Left renal pelvis (tissue), 4 donors: ENCODE measurements at regions not wholly inside any gene's neighbourhood (a gene's known extent, or its start where the extent isn't known, plus 50 kb on each side); places are given as distances from the start of the nearest gene placed in this dataset.

ENCODE experiments used
- DNase-seq, 4 donors: peaks; one replicate each; pipeline ENCODE4 v3.0.0-alpha.2; 2013; ENCODE audit warnings: low read depth in 4 of 4, low spot score in 3 of 4

DNA sequence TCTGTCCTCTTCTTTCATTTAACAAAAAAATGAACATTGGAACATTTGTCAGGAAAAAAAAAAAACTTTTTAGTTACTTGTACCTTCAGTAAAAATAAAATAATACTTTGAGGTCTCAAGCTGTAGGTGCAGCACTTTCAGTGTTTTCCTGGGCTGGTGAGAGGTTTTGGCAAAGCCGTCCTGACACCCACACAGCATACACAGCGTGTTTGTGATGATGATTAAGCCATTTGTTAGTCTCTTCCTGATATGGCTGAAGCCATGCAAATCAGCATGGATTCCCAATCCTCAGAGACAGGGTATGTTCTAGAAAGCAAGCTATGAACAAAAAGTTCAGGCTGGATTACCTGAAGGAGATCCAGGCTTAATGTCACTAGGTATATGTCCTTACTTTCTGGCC is 236.8 kb downstream of the ZNF516 start:
- no peak for DNase-seq

DNA sequence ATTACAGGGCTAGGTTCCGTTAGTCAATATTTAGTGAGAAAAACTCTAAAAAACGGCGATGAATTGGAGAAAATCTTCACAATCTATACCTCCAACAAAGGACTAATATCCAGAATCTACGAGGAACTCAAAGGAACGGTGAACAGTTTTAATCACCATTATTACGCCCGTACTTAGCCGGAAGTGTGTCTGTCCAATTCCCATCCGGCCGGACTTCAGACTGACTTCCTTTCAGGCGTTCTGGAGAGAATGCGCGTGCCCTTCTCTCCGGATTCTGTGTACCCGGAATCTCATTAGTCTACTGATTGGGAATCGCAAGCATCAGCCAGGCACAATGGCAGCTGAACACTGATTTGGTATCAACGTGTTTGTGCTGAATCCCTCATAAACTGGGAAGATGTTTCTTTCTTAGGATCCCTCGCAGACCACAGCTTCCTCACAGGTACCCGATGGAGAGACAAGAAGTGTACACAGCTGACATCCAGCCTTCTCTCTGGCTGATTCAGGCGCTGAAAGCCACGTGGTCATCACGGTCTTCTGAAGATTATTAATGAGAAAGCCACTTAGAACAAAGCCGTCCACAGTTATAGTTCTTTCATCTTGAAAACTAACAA is 239.9 kb downstream of the ZNF516 start:
- DNase-seq = no peak

DNA sequence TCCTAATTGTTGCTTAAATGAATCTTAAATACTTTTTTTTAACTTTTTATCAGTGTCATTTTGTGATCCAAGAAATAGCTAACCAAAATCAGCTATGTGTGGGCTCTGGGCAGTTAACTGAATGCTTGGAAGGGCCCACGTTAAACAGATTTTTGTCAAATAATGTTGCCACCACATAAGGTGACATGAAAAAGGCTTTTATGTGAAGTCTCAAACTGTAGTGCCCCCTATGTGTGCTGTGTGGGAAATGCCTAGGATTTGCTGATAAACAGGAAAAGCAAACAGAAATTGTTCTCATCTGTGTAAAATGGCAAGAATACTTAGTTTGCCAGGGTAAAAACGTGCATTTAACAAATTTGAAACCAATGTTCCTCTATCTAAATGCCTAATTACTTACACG is 242.2 kb downstream of the ZNF516 start:
- DNase-seq = no peak

DNA sequence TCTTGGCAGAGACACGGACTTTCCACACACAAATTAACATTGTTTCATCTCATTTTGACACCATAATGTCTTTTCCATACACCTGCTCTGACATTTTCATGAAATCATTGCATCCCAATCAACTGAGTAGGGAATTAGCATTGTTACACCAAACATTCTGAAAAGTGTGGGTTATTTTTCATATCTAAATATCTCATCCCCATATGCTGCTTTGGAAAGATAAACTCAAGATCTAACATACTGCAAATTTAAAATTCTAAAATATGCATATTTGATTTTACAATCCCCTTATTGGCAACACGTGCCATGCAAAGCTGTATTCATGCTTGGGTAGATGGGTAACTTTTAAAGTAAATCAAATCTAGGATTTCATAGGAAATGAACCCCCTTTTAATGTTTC is 242.9 kb downstream of the ZNF516 start:
- DNase-seq = no peak

DNA sequence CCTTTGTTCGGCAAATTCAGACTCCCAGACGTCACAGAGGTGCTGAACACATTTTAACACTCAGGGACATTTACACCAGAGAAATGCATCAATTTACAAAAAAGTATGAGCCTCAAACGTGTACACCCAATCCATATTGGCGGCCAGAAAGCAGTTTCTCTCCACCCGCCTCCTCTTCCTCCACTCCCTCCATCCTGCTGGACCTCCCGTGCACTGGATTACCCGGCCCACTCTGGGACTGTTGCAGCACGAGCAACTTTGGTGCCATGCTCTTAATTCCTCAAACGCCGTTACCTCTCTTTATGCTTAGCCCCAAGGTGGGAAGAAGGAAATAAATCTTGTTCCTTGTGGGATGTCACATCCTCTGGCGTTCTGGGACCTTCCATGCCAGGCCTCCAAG is 243.4 kb downstream of the ZNF516 start:
- DNase-seq = no peak

DNA sequence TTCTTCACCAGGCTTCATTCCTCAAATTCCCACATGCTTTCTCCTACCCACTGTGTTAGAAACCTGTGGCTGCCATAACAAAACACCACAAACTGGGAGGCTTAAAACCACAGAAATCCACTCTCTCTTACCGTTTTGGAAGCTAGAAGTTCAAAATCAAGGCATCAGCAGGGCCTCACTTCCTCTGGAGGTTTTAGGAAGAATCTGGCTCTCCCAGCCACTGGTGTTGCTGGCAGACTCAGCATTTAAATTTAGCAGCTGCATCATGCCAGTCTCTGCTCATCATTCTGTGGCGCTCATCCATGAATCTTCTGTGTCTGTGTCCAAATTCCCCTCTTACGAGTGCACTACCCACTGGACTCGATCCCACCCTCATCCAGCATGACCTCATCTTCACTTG is 248.5 kb downstream of the ZNF516 start:
- DNase-seq = no peak

DNA sequence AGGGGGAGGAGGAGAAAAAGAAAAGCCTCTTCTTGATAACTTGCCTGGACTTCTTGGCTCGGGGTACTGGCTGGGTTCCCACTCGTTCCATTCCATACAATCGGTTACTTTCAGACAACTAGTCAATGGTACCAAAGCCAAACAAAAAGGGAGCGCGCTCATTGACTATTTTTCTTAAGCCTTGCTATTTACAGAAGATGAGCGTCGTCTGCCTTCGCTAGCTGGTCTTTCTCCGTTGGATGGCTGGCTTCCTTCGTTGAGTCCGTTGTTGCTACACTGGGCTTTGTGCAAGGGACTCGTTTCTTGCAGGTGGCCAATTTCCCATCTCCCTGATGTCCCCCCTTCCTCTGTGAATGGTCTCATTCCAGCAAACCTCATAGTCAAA is 260.4 kb downstream of the ZNF516 start:
- DNase-seq = no peak

DNA sequence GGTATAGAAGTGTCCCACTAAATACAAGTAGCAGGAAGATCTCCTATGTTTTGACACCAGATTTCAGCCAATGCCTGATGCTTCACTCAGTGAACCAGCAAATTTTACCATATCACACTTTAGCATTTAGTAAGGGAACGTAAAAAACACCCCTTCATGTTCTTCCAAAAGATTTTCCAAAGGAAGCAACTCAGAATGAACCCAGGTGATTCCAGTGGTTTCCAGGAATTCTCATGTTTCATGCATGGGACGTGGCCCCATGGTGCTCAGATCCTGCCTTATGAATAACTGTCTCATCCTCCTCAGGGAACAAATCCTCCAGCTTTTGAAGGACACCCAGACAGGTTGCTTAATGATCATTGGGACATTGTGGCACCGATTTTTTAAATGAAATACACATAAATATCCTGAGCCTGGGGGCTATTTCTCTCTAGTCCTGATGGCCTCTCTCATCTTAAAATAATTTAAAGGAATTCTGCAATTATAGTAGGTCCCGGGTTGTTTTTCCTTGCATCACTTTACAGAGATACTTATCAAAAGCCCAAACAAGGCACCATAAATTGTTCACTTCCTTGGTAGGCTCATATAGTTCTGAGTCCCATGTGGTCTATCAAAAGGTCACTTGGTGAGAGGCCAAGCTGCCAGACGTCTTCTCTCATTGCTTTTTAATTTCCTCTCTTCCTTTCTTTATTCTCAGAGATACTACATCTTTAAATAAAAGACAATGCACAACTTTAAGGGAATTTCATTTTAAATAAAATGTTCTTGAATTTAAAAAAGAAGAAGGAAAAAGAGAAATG is 261.0 kb downstream of the ZNF516 start:
- DNase-seq = no peak

DNA sequence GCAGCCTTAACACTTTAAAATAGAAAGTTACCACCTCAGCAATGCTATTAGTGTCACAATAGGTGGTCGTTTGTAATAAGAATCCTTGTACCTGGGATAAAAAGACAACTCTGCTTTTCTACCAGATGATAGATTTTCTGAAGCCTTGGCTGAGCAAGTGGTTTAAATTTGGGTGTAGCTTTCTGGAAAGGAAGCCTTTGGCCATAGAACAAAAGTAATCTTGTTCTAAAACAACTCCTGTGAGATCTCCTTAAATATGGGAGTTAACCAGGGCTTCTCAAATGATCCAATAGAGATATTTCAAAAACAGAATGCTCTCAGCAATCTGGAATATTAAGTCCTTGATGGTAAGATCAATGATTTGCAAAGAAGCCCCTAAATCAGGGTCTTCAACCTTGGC is 261.6 kb downstream of the ZNF516 start:
- no peak for DNase-seq

DNA sequence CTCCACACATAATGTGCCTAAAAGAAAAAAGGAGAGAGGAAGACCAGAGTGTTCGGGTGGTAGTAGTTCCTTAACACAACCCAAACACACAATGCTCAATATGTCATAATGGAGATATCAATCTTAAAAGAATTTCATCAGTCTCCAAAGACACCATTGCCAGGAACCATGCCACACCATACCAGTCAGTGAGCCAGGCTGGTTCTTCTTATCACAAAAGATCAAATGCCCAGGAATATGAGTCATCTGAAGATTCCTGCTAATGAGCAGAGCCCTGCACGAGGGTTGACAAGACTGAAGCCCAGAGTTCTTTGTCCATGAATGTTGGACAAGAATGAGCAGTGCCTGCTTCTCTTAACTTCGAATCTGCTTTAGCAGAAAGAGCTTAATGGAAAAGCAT is 262.3 kb downstream of the ZNF516 start:
- DNase-seq = no peak

DNA sequence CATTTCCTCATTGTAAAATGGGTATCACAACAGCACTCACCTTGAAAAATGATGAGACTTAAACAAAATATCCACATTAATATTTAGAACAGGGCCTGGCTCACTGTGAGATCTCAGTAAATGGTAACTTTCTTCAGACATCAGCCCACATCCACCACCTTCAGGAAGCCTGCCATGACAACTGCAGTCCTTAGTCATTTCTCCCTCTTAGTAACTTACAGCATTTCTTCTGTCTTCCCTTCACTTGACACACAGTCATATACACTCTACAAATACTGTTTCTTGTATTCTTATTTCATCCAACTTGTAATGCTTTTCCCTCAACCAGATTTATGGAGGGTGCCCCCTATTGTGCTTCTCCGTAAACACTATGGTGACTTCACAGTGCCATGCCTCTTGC is 263.0 kb downstream of the ZNF516 start:
- no peak for DNase-seq

DNA sequence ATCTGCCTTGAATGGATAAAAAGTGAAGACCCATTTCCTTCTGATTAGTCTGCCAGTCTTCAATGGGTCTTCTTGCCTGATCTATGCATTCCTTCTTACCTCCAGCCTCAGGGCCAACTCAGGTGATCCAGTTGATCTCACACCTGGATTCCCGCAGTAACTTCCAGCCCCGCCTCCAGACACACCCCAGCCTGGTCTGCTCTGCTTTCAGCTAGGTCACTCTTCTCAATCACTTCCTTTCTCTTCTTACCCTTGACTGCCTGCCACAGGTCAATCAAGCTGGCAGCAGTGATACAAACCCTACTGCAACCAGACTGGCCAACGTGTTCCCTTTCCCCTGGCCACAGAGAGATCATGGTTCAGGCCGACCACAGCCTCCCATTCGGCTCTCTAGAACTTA is 263.6 kb downstream of the ZNF516 start:
- no peak for DNase-seq

DNA sequence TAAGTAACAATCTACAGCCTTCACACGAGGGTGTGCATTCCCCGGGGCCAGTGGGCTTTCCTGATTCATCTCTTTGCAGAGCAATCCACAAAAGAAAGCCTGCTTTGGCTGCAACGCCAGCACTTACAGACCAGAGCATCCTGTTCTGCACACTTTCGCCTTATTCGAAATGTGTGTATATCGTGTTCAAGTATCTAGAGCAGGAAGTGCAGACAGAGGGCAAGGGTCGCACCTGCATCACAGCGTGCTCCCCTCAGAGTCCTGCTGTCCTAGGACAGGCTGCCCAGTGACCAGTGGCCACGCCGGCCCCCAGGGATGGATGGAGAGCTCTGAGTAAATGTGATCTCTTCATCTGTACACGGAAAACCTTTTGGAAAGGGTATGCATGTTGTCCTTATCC is 264.3 kb downstream of the ZNF516 start:
- no peak for DNase-seq

DNA sequence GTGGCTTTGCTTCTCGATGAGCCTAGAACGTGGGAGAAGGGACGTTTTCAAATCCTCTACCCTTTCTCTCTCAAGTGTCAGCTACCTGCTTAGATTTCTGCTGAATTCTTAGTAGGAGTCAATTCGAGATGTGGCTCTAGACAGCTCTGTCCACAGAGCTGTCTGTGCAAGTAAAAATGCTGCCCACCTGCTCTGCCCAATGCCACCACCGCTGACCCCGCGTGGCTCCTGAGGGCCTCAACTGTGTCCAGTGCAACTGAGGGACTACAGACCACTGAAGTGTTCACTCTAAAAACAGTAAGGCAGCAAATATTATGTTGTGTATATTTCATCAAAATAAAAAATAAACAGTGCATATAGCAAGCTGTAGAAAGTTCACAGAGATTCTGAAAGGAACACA is 266.3 kb downstream of the ZNF516 start:
- DNase-seq = no peak

DNA sequence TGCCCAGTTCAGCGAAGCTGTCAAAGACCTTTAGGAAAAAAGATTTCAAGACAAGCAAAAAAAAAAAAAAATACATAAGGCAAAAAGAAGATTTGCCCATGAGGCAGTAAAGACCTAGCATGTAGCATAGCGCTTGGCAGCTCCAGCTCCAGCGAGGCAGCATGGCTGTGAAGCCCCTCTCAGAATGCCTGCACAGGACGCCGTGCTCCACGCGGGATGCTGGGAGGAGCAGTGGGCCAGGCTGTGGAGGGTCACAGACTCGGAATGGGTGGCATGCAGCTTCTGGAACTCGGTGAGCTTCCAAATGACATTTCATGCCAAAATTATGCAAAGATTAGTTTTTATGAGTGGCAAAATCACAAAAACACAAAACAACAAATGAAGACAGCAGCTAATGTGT is 267.3 kb downstream of the ZNF516 start:
- DNase-seq = no peak

DNA sequence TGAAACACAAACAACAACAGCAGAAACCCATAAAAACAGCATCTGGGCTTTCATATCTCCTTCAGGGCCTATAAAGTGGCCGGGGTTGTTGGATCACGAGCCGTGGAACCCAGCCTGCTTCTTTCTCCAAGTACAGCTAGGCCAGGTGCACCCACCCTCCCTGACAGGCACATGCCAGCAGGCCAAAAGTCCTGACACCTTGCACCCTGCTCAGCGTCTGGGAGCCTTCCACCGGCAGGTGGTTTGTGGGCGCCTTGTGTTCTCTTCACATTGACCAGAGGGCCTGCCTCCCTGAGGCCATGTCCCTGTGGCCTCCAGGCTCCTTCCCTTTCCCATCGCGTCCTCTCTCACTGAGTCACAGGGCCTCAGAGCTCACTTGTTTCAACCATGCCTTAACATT is 271.6 kb downstream of the ZNF516 start:
- DNase-seq = no peak

DNA sequence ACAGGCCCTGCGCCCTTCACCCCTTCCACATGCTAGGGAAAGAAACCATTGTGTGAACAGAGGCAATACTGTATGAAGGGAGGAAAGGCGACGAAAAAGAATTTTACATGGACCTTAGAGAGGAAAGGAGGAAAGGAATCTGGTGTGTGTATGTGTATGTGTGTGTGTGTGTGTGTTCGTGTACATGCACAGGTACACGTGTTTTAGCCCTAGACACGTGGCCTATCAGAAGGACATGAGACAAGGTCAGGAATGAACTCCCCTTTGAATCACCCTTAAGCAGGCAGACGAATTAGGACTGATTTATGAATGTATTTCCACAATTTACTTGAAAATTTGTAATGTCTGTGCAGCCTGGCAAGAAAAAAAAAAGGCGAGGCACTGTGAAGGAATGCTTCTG is 276.0 kb downstream of the ZNF516 start:
- no peak for DNase-seq

DNA sequence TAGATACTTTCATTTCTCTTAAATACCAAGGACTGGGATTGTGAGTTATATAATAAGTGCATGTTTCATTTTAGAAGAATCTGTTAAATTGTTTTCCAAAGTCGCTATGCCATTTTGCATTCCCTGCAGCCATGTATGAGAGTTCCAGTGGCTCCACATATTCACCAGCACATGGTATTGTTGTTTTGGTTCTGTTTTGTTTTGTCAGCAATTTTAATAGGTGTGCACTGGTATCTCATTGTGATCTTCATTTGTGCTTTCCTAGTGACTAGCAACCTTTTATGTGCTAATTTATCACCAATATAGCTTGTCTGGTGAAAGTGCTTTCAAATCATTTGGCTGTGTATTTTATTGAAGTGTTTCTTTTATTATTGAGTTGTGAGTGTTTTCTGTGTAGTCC is 278.9 kb downstream of the ZNF516 start:
- DNase-seq = no peak

DNA sequence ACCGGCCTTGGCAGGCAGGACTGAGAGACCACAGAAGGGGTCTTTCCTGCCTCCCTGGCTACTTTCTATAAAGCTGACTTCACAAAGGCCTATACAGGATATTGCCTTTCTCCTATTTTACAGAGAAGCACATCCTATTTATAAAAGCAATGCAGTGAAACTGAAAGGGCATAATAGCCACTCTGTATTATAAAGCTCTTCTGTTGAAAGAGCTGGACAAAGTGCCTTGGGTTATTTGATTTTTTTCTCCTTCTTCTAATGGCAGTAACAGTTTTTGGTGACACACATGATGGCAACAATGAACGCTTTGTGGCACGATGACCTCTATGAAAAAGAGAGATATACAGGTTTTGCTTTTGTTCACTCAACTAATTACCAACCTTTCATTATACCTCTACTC is 281.1 kb downstream of the ZNF516 start:
- DNase-seq = no peak

DNA sequence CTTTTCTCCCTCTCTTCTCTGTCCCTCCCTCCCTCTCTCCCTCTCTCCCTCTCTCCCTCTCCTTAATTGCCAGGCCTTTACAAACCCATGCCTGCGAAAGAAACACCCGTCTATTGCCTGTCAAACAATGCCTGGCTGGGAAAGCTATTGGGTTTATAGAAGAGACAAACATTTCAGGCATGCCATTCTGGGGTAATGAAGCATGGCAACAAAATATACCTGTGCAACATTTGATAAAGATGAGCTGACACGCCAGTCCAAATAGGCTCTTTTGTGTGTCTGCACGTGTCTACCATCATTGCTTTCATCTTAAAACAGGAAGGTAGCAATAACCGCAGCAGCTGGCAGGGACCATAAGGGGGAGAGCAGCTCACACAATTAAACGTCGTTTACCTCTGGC is 282.1 kb downstream of the ZNF516 start:
- DNase-seq = no peak

DNA sequence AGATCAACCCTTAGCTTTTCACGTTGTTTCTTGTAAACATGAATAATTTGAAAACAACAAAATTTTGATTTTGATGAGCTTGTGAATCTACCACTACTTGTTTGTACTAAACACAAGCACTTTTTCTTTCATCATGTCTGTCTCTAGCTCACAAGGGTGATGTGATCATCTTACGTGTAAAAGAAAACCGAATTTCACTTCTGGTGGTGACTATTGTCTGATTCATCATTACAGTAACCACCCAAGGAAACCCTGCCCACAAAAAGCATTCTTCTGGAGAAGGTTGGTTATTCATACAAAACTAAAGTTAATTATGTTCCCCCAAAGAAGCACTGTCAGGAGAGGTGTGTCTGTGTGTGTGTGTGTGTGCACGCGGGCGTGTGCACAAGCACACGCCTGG is 285.4 kb downstream of the ZNF516 start:
- DNase-seq = no peak

DNA sequence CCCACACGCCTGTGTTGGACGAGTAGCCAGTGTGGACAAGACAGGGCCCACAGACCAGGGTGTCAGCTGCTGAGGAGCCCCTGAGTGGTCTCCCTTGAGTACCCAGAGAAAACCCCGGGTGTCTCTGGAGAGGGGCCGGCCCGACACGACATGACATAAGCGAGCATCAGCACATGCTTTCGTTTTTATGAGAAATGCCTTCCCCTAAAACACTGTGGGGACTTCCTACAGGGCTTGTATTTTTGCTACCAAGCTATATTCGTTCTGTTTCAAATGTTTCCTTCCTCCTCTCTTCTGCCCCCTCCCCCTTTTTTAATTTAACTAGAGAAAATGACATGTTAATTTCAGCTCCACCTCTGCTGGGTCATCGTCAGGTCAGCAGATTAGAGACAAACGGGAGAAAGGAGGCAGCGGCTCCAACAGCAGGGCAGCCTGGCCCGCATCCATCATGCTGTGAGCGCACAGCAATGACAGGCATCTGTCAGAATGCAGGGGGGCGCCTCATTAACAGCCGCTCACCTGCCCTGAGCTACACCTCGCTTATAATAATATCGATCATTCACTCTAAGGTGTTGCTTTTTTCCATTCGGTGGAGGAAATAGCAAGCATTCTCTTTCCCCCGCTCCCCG is 286.2 kb downstream of the ZNF516 start:
- DNase-seq = no peak
